ENCODE measurements at regions not wholly inside any gene's neighbourhood (a gene's known extent, or its start where the extent isn't known, plus 50 kb on each side); places are given as distances from the start of the nearest gene placed in this dataset.
"Not testable (repeated sequence)": the region's sequence is repeated elsewhere in the genome, so short reads cannot be mapped to it uniquely, and the experiment has no call there.

GRCh38 chr1:187991944-187992343, 1163.2 kb downstream of the PLA2G4A start:
- no peak for DNase-seq

GRCh38 chr1:187996780-187997179, 1168.0 kb downstream of the PLA2G4A start:
- no peak for DNase-seq

GRCh38 chr1:187999973-188000372, 1171.2 kb downstream of the PLA2G4A start:
- no peak for DNase-seq

- DNase-seq, result not testable (repeated sequence)
Observed at GRCh38 chr1:188003687-188004086, 1174.9 kb downstream of the PLA2G4A start.

GRCh38 chr1:188004849-188005248, 1176.1 kb downstream of the PLA2G4A start:
- no peak for DNase-seq

GRCh38 chr1:188006354-188006753, 1177.6 kb downstream of the PLA2G4A start:
- DNase-seq, result no peak

- DNase-seq, result not testable (repeated sequence)
Observed at GRCh38 chr1:188013222-188013849, 1184.6 kb downstream of the PLA2G4A start.

GRCh38 chr1:188017921-188018320, 1189.2 kb downstream of the PLA2G4A start:
- DNase-seq, result no peak

GRCh38 chr1:188022661-188023060, 1193.9 kb downstream of the PLA2G4A start:
- no peak for DNase-seq

- DNase-seq, result peak; percentile 10
Observed at GRCh38 chr1:188023206-188023605, 1194.5 kb downstream of the PLA2G4A start.

GRCh38 chr1:188027613-188028012, 1198.9 kb downstream of the PLA2G4A start:
- DNase-seq, result peak; percentile 75

- not testable (repeated sequence) for DNase-seq
Observed at GRCh38 chr1:188037572-188037971, 1208.8 kb downstream of the PLA2G4A start.

GRCh38 chr1:188043536-188044245, 1214.9 kb downstream of the PLA2G4A start:
- DNase-seq, result no peak

GRCh38 chr1:188050250-188050649, 1221.5 kb downstream of the PLA2G4A start:
- no peak for DNase-seq

- no peak for DNase-seq
Observed at GRCh38 chr1:188056011-188056410, 1227.3 kb downstream of the PLA2G4A start.

GRCh38 chr1:188058801-188059200, 1230.1 kb downstream of the PLA2G4A start:
- no peak for DNase-seq

GRCh38 chr1:188061881-188062280, 1233.1 kb downstream of the PLA2G4A start:
- DNase-seq, result no peak

- DNase-seq, result no peak
Observed at GRCh38 chr1:188062456-188062855, 1233.7 kb downstream of the PLA2G4A start.

- DNase-seq, result no peak
Observed at GRCh38 chr1:188065917-188066316, 1237.2 kb downstream of the PLA2G4A start.

GRCh38 chr1:188070848-188071247, 1242.1 kb downstream of the PLA2G4A start:
- DNase-seq, result no peak

GRCh38 chr1:188089015-188089414, 1260.3 kb downstream of the PLA2G4A start:
- no peak for DNase-seq

GRCh38 chr1:188089461-188089860, 1260.7 kb downstream of the PLA2G4A start:
- no peak for DNase-seq

GRCh38 chr1:188096521-188096920, 1267.8 kb downstream of the PLA2G4A start:
- no peak for DNase-seq

GRCh38 chr1:188117436-188117835, 1288.7 kb downstream of the PLA2G4A start:
- no peak for DNase-seq

- DNase-seq, result no peak
Observed at GRCh38 chr1:188122646-188123045, 1293.9 kb downstream of the PLA2G4A start.

Measured in amniotic stem cell (primary cell).